ENCODE measurements at regions not wholly inside any gene's neighbourhood (a gene's known extent, or its start where the extent isn't known, plus 50 kb on each side); places are given as distances from the start of the nearest gene placed in this dataset.
A peak's percentile ranks its signal among the peaks of the same experiment; 100 is the strongest.

GRCh38 chr2:185952100-185952499 is 213.5 kb downstream of the FSIP2 start:
- Histone ChIP-seq H3K4me1 (no peaks in the 10 kb centered on the region), H3K27me3 (no peaks in the 10 kb centered on the region), H3K36me3 (no peaks in the 10 kb centered on the region), H3K4me3 (ENCODE audit: low read depth, low read length) (no peak overlapping the region), H3K9me3 (no peaks in the 10 kb centered on the region)
- TF ChIP-seq CTCF (IDR thresholded peaks at IDR 0.05; ENCODE audit: low read depth, low read length) = no peak
- no peak for DNase-seq

- DNase-seq = no peak
- no peaks in the 10 kb centered on the region for H3K36me3 ChIP-seq
- H3K4me3 ChIP-seq (ENCODE audit: low read depth, low read length) = no peak overlapping the region
- no peak for TF ChIP-seq CTCF (IDR thresholded peaks at IDR 0.05; ENCODE audit: low read depth, low read length)
- H3K9me3 ChIP-seq = no peaks in the 10 kb centered on the region
- H3K27me3 ChIP-seq = no peaks in the 10 kb centered on the region
- H3K4me1 ChIP-seq = no peaks in the 10 kb centered on the region
Observed at GRCh38 chr2:185954389-185954788, 215.8 kb downstream of the FSIP2 start.

GRCh38 chr2:185955050-185955449 is 216.4 kb downstream of the FSIP2 start:
- H3K36me3 ChIP-seq = no peaks in the 10 kb centered on the region
- H3K4me1 ChIP-seq = no peaks in the 10 kb centered on the region
- no peak overlapping the region for H3K4me3 ChIP-seq (ENCODE audit: low read depth, low read length)
- TF ChIP-seq CTCF (IDR thresholded peaks at IDR 0.05; ENCODE audit: low read depth, low read length) = no peak
- H3K27me3 ChIP-seq = no peaks in the 10 kb centered on the region
- H3K9me3 ChIP-seq = no peaks in the 10 kb centered on the region
- DNase-seq = no peak

GRCh38 chr2:185967335-185967734 is 228.7 kb downstream of the FSIP2 start:
- no peaks in the 10 kb centered on the region for H3K27me3 ChIP-seq
- no peak overlapping the region for H3K4me3 ChIP-seq (ENCODE audit: low read depth, low read length)
- no peaks in the 10 kb centered on the region for H3K9me3 ChIP-seq
- no peaks in the 10 kb centered on the region for H3K4me1 ChIP-seq
- DNase-seq = no peak
- no peaks in the 10 kb centered on the region for H3K36me3 ChIP-seq
- TF ChIP-seq CTCF (IDR thresholded peaks at IDR 0.05; ENCODE audit: low read depth, low read length) = no peak

GRCh38 chr2:185970148-185970852 is 231.7 kb downstream of the FSIP2 start:
- Histone ChIP-seq H3K4me1 (no peaks in the 10 kb centered on the region), H3K27me3 (no peaks in the 10 kb centered on the region), H3K9me3 (no peaks in the 10 kb centered on the region), H3K4me3 (ENCODE audit: low read depth, low read length) (no peak overlapping the region), H3K36me3 (no peaks in the 10 kb centered on the region)
- peak; percentile 12 for DNase-seq
- no peak for TF ChIP-seq CTCF (IDR thresholded peaks at IDR 0.05; ENCODE audit: low read depth, low read length)

- no peaks in the 10 kb centered on the region; the same call in 1 of the 2 replicates for H3K4me1 ChIP-seq
- H3K9me3 ChIP-seq = no peaks in the 10 kb centered on the region
- no peak for TF ChIP-seq CTCF (IDR thresholded peaks at IDR 0.05; ENCODE audit: low read depth, low read length)
- no peaks in the 10 kb centered on the region for H3K36me3 ChIP-seq
- no peaks in the 10 kb centered on the region for H3K27me3 ChIP-seq
- H3K4me3 ChIP-seq (ENCODE audit: low read depth, low read length) = no peak overlapping the region
- DNase-seq = peak; percentile 8
Observed at GRCh38 chr2:185978634-185979407, 240.2 kb downstream of the FSIP2 start.

All from BE2C (cell line).